ENCODE measurements at regions not wholly inside any gene's neighbourhood (a gene's known extent, or its start where the extent isn't known, plus 50 kb on each side); places are given as distances from the start of the nearest gene placed in this dataset.

GRCh38 chr13:81757348-81757970 lies 1416.5 kb upstream of the SPRY2 start:
- FAIRE-seq = no peak

- no peak for FAIRE-seq
Measured at GRCh38 chr13:81745391-81745790, 1404.5 kb upstream of the SPRY2 start.

- FAIRE-seq = no peak
Measured at GRCh38 chr13:81738364-81738763, 1397.4 kb upstream of the SPRY2 start.

- FAIRE-seq = no peak
Measured at GRCh38 chr13:81726037-81726726, 1385.3 kb upstream of the SPRY2 start.

GRCh38 chr13:81722456-81722855 lies 1381.5 kb upstream of the SPRY2 start:
- FAIRE-seq = no peak

GRCh38 chr13:81721400-81721799 lies 1380.5 kb upstream of the SPRY2 start:
- FAIRE-seq = no peak

GRCh38 chr13:81714513-81714912 lies 1373.6 kb upstream of the SPRY2 start:
- FAIRE-seq = no peak

GRCh38 chr13:81713201-81713600 lies 1372.3 kb upstream of the SPRY2 start:
- no peak for FAIRE-seq

GRCh38 chr13:81697826-81698225 lies 1356.9 kb upstream of the SPRY2 start:
- no peak for FAIRE-seq

GRCh38 chr13:81686877-81687276 lies 1346.0 kb upstream of the SPRY2 start:
- no peak for FAIRE-seq

GRCh38 chr13:81683521-81683920 lies 1342.6 kb upstream of the SPRY2 start:
- no peak for FAIRE-seq

- FAIRE-seq = no peak
Measured at GRCh38 chr13:81682081-81682630, 1341.2 kb upstream of the SPRY2 start.

GRCh38 chr13:81677857-81678256 lies 1336.9 kb upstream of the SPRY2 start:
- FAIRE-seq = no peak

GRCh38 chr13:81676008-81676407 lies 1335.1 kb upstream of the SPRY2 start:
- FAIRE-seq = no peak

- no peak for FAIRE-seq
Measured at GRCh38 chr13:81671064-81671463, 1330.1 kb upstream of the SPRY2 start.

- no peak for FAIRE-seq
Measured at GRCh38 chr13:81670048-81670447, 1329.1 kb upstream of the SPRY2 start.

GRCh38 chr13:81664872-81665271 lies 1323.9 kb upstream of the SPRY2 start:
- no peak for FAIRE-seq

- FAIRE-seq = no peak
Measured at GRCh38 chr13:81659984-81660383, 1319.1 kb upstream of the SPRY2 start.

- FAIRE-seq = no peak
Measured at GRCh38 chr13:81658598-81659370, 1317.9 kb upstream of the SPRY2 start.

- no peak for FAIRE-seq
Measured at GRCh38 chr13:81639984-81640582, 1299.2 kb upstream of the SPRY2 start.

- no peak for FAIRE-seq
Measured at GRCh38 chr13:81637457-81637856, 1296.5 kb upstream of the SPRY2 start.

- no peak for FAIRE-seq
Measured at GRCh38 chr13:81636120-81636519, 1295.2 kb upstream of the SPRY2 start.

GRCh38 chr13:81615031-81615430 lies 1274.1 kb upstream of the SPRY2 start:
- no peak for FAIRE-seq
